ENCODE measurements at regions not wholly inside any gene's neighbourhood (a gene's known extent, or its start where the extent isn't known, plus 50 kb on each side); places are given as distances from the start of the nearest gene placed in this dataset.

DNA sequence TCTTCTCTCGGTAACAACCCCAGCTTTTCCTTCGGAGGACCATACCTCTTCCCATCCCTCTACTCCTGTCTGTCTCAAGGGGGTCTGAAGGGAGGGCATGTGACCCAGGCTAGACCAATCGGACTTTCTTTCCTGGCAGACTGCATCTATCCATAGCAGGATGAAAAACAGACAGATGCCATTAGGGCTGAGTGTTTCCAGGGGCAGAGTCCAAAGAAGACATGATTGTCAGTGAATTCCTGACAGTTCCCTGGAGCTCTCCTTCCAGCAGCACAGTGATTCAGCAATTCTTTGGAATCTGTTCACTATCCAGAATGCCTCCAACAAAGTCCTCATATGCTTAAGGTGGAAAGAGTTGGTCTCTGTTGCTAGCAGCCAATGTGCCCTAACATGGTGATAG lies 189.8 kb downstream of the KCTD12 start:
- CTCF ChIA-PET: no interaction called here
- TF ChIP-seq, protein P1, sequence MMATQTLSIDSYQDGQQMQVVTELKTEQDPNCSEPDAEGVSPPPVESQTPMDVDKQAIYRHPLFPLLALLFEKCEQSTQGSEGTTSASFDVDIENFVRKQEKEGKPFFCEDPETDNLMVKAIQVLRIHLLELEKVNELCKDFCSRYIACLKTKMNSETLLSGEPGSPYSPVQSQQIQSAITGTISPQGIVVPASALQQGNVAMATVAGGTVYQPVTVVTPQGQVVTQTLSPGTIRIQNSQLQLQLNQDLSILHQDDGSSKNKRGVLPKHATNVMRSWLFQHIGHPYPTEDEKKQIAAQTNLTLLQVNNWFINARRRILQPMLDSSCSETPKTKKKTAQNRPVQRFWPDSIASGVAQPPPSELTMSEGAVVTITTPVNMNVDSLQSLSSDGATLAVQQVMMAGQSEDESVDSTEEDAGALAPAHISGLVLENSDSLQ (IDR thresholded peaks at IDR 0.05): no peak
- TF ChIP-seq NFRKB (IDR thresholded peaks at IDR 0.05): no peak
- TF ChIP-seq LEF1 (IDR thresholded peaks at IDR 0.05; ENCODE audit: borderline replicate concordance): no peak
- no peak for TF ChIP-seq L3MBTL2 (conservative IDR thresholded peaks at IDR 0.05)
- no peak for TF ChIP-seq BHLHE40 (IDR thresholded peaks at IDR 0.05; ENCODE audit: borderline replicate concordance)
- TF ChIP-seq ARNT (IDR thresholded peaks at IDR 0.05): no peak
- TF ChIP-seq HDGF (IDR thresholded peaks at IDR 0.05; ENCODE audit: borderline replicate concordance): no peak
- TF ChIP-seq TARDBP (IDR thresholded peaks at IDR 0.05): no peak
- TF ChIP-seq ELF4 (IDR thresholded peaks at IDR 0.05): no peak
- no peak for TF ChIP-seq FOXM1 (IDR thresholded peaks at IDR 0.05; ENCODE audit: borderline replicate concordance)
- POLR2A ChIA-PET: no interaction called here
- no peak for DNase-seq (ENCODE audit: extremely low spot score)

DNA sequence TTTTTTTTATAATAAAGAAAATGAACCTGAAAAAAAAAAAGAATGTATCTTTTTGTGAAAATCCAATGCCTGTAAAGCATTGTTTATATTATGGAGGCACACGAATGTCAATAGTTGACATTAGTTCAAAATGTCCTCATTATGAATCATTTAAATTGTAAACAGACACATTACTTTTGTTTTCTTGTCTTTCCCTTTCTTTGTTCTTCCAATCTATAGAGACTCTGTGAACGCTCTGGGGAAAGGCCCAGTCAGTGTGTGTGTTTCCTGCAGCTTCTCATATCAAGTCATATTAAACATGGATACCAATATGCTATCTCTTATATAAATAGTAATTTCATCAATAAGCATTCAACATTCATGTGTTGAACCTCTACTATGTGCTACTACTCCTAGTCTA lies 193.1 kb downstream of the KCTD12 start:
- CTCF ChIA-PET: interaction anchor here (0.7 kb wide), 1 partner anchor 1056 kb away, joined by 4 read pairs; no protein-coding TSS in a partner anchor
- TF ChIP-seq SP1 (IDR thresholded peaks at IDR 0.05) (no peak), L3MBTL2 (conservative IDR thresholded peaks at IDR 0.05) (no peak), ELF4 (IDR thresholded peaks at IDR 0.05) (no peak), SUZ12 (IDR thresholded peaks at IDR 0.05) (no peak), FOXM1 (IDR thresholded peaks at IDR 0.05; ENCODE audit: borderline replicate concordance) (no peak), BHLHE40 (IDR thresholded peaks at IDR 0.05; ENCODE audit: borderline replicate concordance) (no peak), HDGF (IDR thresholded peaks at IDR 0.05; ENCODE audit: borderline replicate concordance) (no peak), ZNF384 (IDR thresholded peaks at IDR 0.05) (no peak), NFRKB (IDR thresholded peaks at IDR 0.05) (no peak), FOXA1 (IDR thresholded peaks at IDR 0.05) (no peak), TARDBP (IDR thresholded peaks at IDR 0.05) (no peak), ARNT (IDR thresholded peaks at IDR 0.05) (no peak), CTBP1 (IDR thresholded peaks at IDR 0.05; ENCODE audit: borderline replicate concordance) (no peak), FOXK2 (IDR thresholded peaks at IDR 0.05) (no peak), LEF1 (IDR thresholded peaks at IDR 0.05; ENCODE audit: borderline replicate concordance) (no peak)
- TF ChIP-seq, protein P1 (IDR thresholded peaks at IDR 0.05): no peak
- no peak for DNase-seq (ENCODE audit: extremely low spot score)
- POLR2A ChIA-PET: no interaction called here

DNA sequence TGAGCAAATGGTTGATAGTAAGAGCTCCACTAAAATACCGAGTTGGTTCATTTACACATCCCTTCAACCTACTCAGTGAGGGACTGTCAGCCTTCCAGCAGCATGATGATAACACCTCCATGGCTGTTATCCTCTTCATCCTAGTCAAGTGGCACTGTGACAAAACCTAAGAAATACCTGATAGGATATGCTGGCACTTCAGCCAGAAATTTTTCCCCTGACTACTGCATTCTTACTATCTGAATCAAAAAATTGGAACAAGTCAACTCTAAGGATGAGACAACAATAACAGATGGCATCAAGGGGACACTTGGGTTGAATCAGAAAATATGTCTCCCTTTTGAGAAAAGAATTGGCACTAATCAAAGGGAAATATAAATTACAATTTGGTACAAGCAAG lies 193.9 kb downstream of the KCTD12 start:
- TF ChIP-seq L3MBTL2 (conservative IDR thresholded peaks at IDR 0.05): no peak
- TF ChIP-seq NFRKB (IDR thresholded peaks at IDR 0.05): no peak
- TF ChIP-seq ELF4 (IDR thresholded peaks at IDR 0.05): no peak
- no peak for TF ChIP-seq LEF1 (IDR thresholded peaks at IDR 0.05; ENCODE audit: borderline replicate concordance)
- no peak for TF ChIP-seq FOXK2 (IDR thresholded peaks at IDR 0.05)
- TF ChIP-seq ZNF384 (IDR thresholded peaks at IDR 0.05): no peak
- TF ChIP-seq HDGF (IDR thresholded peaks at IDR 0.05; ENCODE audit: borderline replicate concordance): no peak
- no peak for TF ChIP-seq FOXM1 (IDR thresholded peaks at IDR 0.05; ENCODE audit: borderline replicate concordance)
- TF ChIP-seq FOXA1 (IDR thresholded peaks at IDR 0.05): no peak
- no peak for TF ChIP-seq SUZ12 (IDR thresholded peaks at IDR 0.05)
- TF ChIP-seq, protein P1 (IDR thresholded peaks at IDR 0.05): no peak
- no peak for TF ChIP-seq ARNT (IDR thresholded peaks at IDR 0.05)
- DNase-seq (ENCODE audit: extremely low spot score): no peak
- CTCF ChIA-PET: interaction anchor here (0.6 to 0.7 kb wide), 2 partner anchors 171 to 1057 kb away, joined by 3 to 4 read pairs; no protein-coding TSS in a partner anchor
- POLR2A ChIA-PET: no interaction called here

DNA sequence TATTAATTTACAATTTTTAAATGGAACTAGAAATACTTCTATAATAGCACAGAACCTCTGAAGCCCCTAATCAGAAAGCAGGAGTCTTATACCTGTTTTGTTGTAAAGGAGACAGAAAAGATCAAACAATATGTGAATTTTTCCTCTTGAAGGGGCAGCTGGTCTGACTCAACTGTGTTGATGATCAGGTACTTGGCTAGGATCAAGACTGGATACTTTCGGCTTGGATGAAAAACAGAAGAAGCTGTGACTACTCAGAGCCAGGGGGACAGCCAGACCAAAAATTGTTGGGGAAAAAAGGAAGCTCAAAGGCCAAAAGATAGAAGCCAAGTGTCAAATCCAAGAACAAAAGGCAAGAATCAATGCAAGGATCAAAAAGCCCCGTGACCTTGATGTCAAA lies 195.6 kb downstream of the KCTD12 start:
- TF ChIP-seq FOXK2 (IDR thresholded peaks at IDR 0.05): no peak
- TF ChIP-seq TARDBP (IDR thresholded peaks at IDR 0.05): no peak
- TF ChIP-seq ZNF384 (IDR thresholded peaks at IDR 0.05): no peak
- TF ChIP-seq, protein P1 (IDR thresholded peaks at IDR 0.05): no peak
- TF ChIP-seq BHLHE40 (IDR thresholded peaks at IDR 0.05; ENCODE audit: borderline replicate concordance): no peak
- no peak for TF ChIP-seq ELF4 (IDR thresholded peaks at IDR 0.05)
- no peak for TF ChIP-seq SP1 (IDR thresholded peaks at IDR 0.05)
- TF ChIP-seq NFRKB (IDR thresholded peaks at IDR 0.05): no peak
- TF ChIP-seq HDGF (IDR thresholded peaks at IDR 0.05; ENCODE audit: borderline replicate concordance): no peak
- TF ChIP-seq LEF1 (IDR thresholded peaks at IDR 0.05; ENCODE audit: borderline replicate concordance): no peak
- no peak for TF ChIP-seq FOXM1 (IDR thresholded peaks at IDR 0.05; ENCODE audit: borderline replicate concordance)
- TF ChIP-seq FOXA1 (IDR thresholded peaks at IDR 0.05): no peak
- no peak for TF ChIP-seq CTBP1 (IDR thresholded peaks at IDR 0.05; ENCODE audit: borderline replicate concordance)
- no peak for TF ChIP-seq L3MBTL2 (conservative IDR thresholded peaks at IDR 0.05)
- TF ChIP-seq ARNT (IDR thresholded peaks at IDR 0.05): no peak
- TF ChIP-seq SUZ12 (IDR thresholded peaks at IDR 0.05): no peak
- ChIA-PET POLR2A (no interaction called here), CTCF (interaction anchor here (2.1 kb wide), 1 partner anchor 194 kb away, joined by 5 read pairs; no protein-coding TSS in a partner anchor)
- DNase-seq (ENCODE audit: extremely low spot score): no peak

DNA sequence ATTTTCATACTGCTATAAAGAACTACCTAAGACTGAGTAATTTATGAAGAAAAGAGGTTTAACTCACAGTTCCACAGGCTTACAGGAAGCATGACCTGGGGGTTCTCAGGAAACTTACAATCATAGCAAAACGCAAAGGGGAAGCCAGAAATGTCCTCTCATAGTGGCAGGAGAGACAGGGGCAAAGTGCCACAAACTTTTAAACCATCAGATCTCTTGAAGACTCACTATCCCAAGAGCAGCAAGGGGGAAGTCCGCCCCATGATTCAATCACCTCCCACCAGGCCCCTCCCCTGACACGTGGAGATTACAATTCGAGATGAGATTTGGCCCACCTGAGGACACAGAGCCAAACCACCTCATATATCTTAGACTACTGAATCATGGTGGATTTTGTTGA lies 198.7 kb downstream of the KCTD12 start:
- ChIA-PET CTCF (no interaction called here), POLR2A (no interaction called here)
- no peak for DNase-seq (ENCODE audit: extremely low spot score)

More for the DNA sequence above, 198.7 kb downstream of the KCTD12 start:
- TF ChIP-seq ZNF384 (IDR thresholded peaks at IDR 0.05) (no peak), FOXM1 (IDR thresholded peaks at IDR 0.05; ENCODE audit: borderline replicate concordance) (no peak), ARNT (IDR thresholded peaks at IDR 0.05) (no peak), BHLHE40 (IDR thresholded peaks at IDR 0.05; ENCODE audit: borderline replicate concordance) (no peak), SP1 (IDR thresholded peaks at IDR 0.05) (no peak), FOXK2 (IDR thresholded peaks at IDR 0.05) (no peak), FOXA1 (IDR thresholded peaks at IDR 0.05) (no peak), HDGF (IDR thresholded peaks at IDR 0.05; ENCODE audit: borderline replicate concordance) (no peak), NFRKB (IDR thresholded peaks at IDR 0.05) (no peak), ELF4 (IDR thresholded peaks at IDR 0.05) (no peak), CTBP1 (IDR thresholded peaks at IDR 0.05; ENCODE audit: borderline replicate concordance) (no peak), LEF1 (IDR thresholded peaks at IDR 0.05; ENCODE audit: borderline replicate concordance) (no peak), L3MBTL2 (conservative IDR thresholded peaks at IDR 0.05) (no peak), TARDBP (IDR thresholded peaks at IDR 0.05) (no peak), SUZ12 (IDR thresholded peaks at IDR 0.05) (no peak)
- TF ChIP-seq, protein P1 (IDR thresholded peaks at IDR 0.05): no peak

All from HEK293T (cell line).